WTC11 (cell line): ENCODE measurements at regions not wholly inside any gene's neighbourhood (a gene's known extent, or its start where the extent isn't known, plus 50 kb on each side); places are given as distances from the start of the nearest gene placed in this dataset.

Source experiments
- ATAC-seq: fragments of 200-7000 bp; cut with Tn5 transposase; 2 replicates; pipeline ENCODE4 v1.10.0; 2021; ENCODE audit warnings: mild to moderate bottlenecking, moderate library complexity
- CTCF ChIA-PET: fragments of 300-600 bp; sonication (Branson Sonifier 250); formaldehyde crosslinking; loops from one replicate; lab custom pipeline; 2021; ENCODE audit warnings: antibody characterized with exemption; lab: Charles Lee
- POLR2A ChIA-PET: fragments of 350-600 bp; sonication (Branson Sonifier 250); formaldehyde crosslinking; loops from one replicate; lab custom pipeline; 2021; ENCODE audit warnings: antibody characterized with exemption; lab: Charles Lee
- DNase-seq: peaks from one replicate; pipeline ENCODE4 v3.0.0; 2021; ENCODE audit warnings: low spot score
- H3K27ac Mint-ChIP-seq: 2 replicates; pipeline ENCODE4 v1.8.0; 2021; ENCODE audit warnings: mixed read lengths
- H3K27me3 Mint-ChIP-seq: 2 replicates; pipeline ENCODE4 v1.8.0; 2021; ENCODE audit warnings: low read depth, mild to moderate bottlenecking, moderate library complexity, mixed read lengths
- H3K36me3 Mint-ChIP-seq: 2 replicates; pipeline ENCODE4 v1.8.0; 2021; ENCODE audit warnings: mixed read lengths
- H3K4me1 Mint-ChIP-seq: 2 replicates; pipeline ENCODE4 v1.8.0; 2022; ENCODE audit warnings: mixed read lengths
- H3K4me3 Mint-ChIP-seq: 2 replicates; pipeline ENCODE4 v1.8.0; 2021; ENCODE audit warnings: mild to moderate bottlenecking, moderate library complexity, mixed read lengths
- H3K9me3 Mint-ChIP-seq: 2 replicates; pipeline ENCODE4 v1.8.0; 2021; ENCODE audit warnings: mixed read lengths
- CTCF ChIP-seq: fragments of 200-600 bp; IDR thresholded peaks from 2 replicates; pipeline ENCODE4 v1.8.0; 2022; ENCODE audit warnings: antibody characterized with exemption
- E2F1 ChIP-seq: sonication (generic); formaldehyde crosslinking; IDR thresholded peaks from 2 replicates; pipeline ENCODE4 v1.8.0; 2022; ENCODE audit warnings: mild to moderate bottlenecking, missing genetic modification reagents
- GTF2I ChIP-seq: fragments of 250-450 bp; sonication (Bioruptor Pico); conservative IDR thresholded peaks from 2 replicates; pipeline ENCODE4 v1.4.0; 2021; ENCODE audit warnings: mild to moderate bottlenecking
- OVOL2 ChIP-seq: fragments of 250-450 bp; sonication (Bioruptor Pico); IDR thresholded peaks from 2 replicates; pipeline ENCODE4 v1.9.0; 2021; ENCODE audit warnings: mild to moderate bottlenecking, borderline replicate concordance
- STAT6 ChIP-seq: sonication (generic); formaldehyde crosslinking; conservative IDR thresholded peaks from 2 replicates; pipeline ENCODE4 v1.8.1; 2023; ENCODE audit warnings: mild to moderate bottlenecking, low read depth, missing genetic modification reagents, moderate library complexity
- ZBTB21 ChIP-seq: sonication (generic); formaldehyde crosslinking; IDR thresholded peaks from 2 replicates; pipeline ENCODE4 v1.8.1; 2023; ENCODE audit warnings: mild to moderate bottlenecking, missing genetic modification reagents, borderline replicate concordance
- ZNF219 ChIP-seq: sonication (generic); formaldehyde crosslinking; IDR thresholded peaks from 2 replicates; pipeline ENCODE4 v1.8.0; 2023; ENCODE audit warnings: missing genetic modification reagents, mild to moderate bottlenecking, borderline replicate concordance
- ZNF425 ChIP-seq: fragments of 250-450 bp; sonication (Bioruptor Pico); conservative IDR thresholded peaks from 2 replicates; pipeline ENCODE4 v1.9.0; 2021; ENCODE audit warnings: mild to moderate bottlenecking
- ZNF532 ChIP-seq: fragments of 250-450 bp; sonication (Bioruptor Pico); IDR thresholded peaks from 2 replicates; pipeline ENCODE4 v1.9.0; 2021; ENCODE audit warnings: mild to moderate bottlenecking, borderline replicate concordance

- peak; percentile 88 for ATAC-seq
- TF ChIP-seq STAT6 (CRISPR knock-in tag) (no peak), OVOL2 (no peak), E2F1 (CRISPR knock-in tag) (no peak), CTCF (peak; percentile 50), ZNF425 (no peak), GTF2I (CRISPR knock-in tag) (no peak)
- TF ChIP-seq, all 79 proteins: peak for 1
- no peak overlapping the region for H3K27ac Mint-ChIP-seq
- H3K4me1 Mint-ChIP-seq: no peaks in the 10 kb centered on the region
- H3K27me3 Mint-ChIP-seq: peaks cover 7% of the 10 kb centered on the region
- H3K4me3 Mint-ChIP-seq: no peak overlapping the region
- CTCF ChIA-PET: interaction anchor here (0.6 to 2.3 kb wide), 20 partner anchors 10 to 446 kb away, joined by 3 to 18 read pairs (median 3); no protein-coding TSS in a partner anchor
- peak; percentile 67 for DNase-seq
- H3K36me3 Mint-ChIP-seq: peaks cover 23% of the 10 kb centered on the region
- POLR2A ChIA-PET: interaction anchor here (0.6 kb wide), 1 partner anchor 257 kb away, joined by 3 read pairs; no protein-coding TSS in a partner anchor
- H3K9me3 Mint-ChIP-seq: peaks cover 34% of the 10 kb centered on the region
Observed at GRCh38 chr12:104827587-104827986, 130.5 kb downstream of the SLC41A2 start.

GRCh38 chr12:104825408-104825807 is 132.7 kb downstream of the SLC41A2 start:
- no peaks in the 10 kb centered on the region for H3K4me1 Mint-ChIP-seq
- TF ChIP-seq ZNF532 (CRISPR knock-in tag): no peak
- TF ChIP-seq ZNF219 (CRISPR knock-in tag): no peak
- TF ChIP-seq ZBTB21 (CRISPR knock-in tag): no peak
- H3K27me3 Mint-ChIP-seq: peaks cover 7% of the 10 kb centered on the region
- ATAC-seq (peak; percentile 38; the same call in 1 of the 2 replicates), DNase-seq (peak; percentile 22)
- POLR2A ChIA-PET: no interaction called here
- H3K36me3 Mint-ChIP-seq: peaks cover 23% of the 10 kb centered on the region
- no peak overlapping the region for H3K27ac Mint-ChIP-seq
- H3K9me3 Mint-ChIP-seq: peaks cover 34% of the 10 kb centered on the region
- CTCF ChIA-PET: interaction anchor here (0.6 to 1.1 kb wide), 2 partner anchors 35 to 444 kb away, joined by 3 read pairs; no protein-coding TSS in a partner anchor
- no peak overlapping the region for H3K4me3 Mint-ChIP-seq
